GM20431 (cell line): ENCODE measurements at regions not wholly inside any gene's neighbourhood (a gene's known extent, or its start where the extent isn't known, plus 50 kb on each side); places are given as distances from the start of the nearest gene placed in this dataset.

Experiments
- in situ Hi-C: fragments of 300-500 bp; cut with MseI, MboI; formaldehyde crosslinking; loops from one replicate; pipeline ENCODE4 v1.15.0; 2020; ENCODE audit warnings: low sequenced_read_pairs; ENCODE audit not compliant: unreplicated experiment

DNA sequence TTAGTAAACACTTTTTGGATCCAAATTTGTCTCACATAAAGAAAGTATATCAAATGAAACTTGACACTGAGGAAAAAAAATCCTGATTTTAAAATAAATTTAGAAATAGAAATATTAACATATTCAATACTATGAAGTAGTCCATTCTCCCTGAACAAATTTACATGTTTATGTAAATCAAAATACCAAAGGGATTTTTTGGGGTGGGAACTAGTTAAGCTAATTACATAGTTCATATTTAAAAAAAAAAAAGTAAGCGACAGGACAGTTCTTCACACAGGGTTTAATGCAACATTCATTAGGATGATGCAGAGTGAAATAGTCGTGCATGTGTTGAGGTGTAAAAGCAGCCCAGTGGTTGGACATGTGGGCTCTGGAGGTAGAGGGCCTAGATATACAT lies 433.5 kb upstream of the B3GALT2 start:
- in situ Hi-C loops = no loop called here

- in situ Hi-C loops = no loop called here
Measured at GRCh38 chr1:193614817-193615216, 428.4 kb upstream of the B3GALT2 start.

- in situ Hi-C loops = no loop called here
Measured at GRCh38 chr1:193614275-193614674, 427.9 kb upstream of the B3GALT2 start.

DNA sequence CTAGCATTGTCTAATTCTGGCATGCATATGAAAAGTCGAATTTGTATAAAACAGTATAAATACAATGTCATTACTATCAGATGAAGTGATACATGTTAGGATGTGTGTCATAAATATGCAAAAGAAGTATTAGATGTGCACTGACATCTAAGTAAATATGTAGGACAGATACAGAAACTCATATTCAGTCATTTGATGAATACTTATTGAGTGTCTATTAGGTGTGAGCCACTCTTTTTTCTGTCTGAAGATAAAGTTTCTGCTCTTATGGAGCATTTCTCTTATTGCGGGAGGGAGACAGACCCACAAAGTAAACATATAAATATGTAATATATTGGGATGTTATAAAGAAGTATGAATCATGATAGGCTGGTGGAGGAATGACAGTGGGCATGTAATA lies 426.6 kb upstream of the B3GALT2 start:
- in situ Hi-C loops = no loop called here

GRCh38 chr1:193609592-193609991 lies 423.2 kb upstream of the B3GALT2 start:
- in situ Hi-C loops = no loop called here

GRCh38 chr1:193607787-193608186 lies 421.4 kb upstream of the B3GALT2 start:
- in situ Hi-C loops = no loop called here

GRCh38 chr1:193606035-193606434 lies 419.6 kb upstream of the B3GALT2 start:
- in situ Hi-C loops = no loop called here

GRCh38 chr1:193602705-193603104 lies 416.3 kb upstream of the B3GALT2 start:
- in situ Hi-C loops = no loop called here

GRCh38 chr1:193593147-193593885 lies 406.9 kb upstream of the B3GALT2 start:
- in situ Hi-C loops = no loop called here

DNA sequence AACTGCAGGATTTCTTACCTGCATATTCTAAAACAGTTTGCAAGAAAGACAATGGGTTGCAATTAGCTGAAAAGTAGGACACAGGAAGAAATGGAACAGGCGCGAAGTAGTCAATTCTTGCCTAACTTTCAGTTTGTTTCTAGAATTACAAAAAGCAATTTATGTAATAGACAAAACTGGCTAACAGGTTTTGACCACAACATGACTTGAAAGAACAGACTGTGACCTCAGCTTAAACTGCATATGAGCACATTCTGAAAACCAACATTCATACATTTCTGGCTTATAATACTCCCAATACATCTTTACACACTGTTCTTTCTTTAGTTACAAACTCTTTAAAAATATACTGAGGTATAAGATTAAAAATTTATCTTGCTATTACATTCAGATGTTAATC lies 405.9 kb upstream of the B3GALT2 start:
- in situ Hi-C loops = no loop called here

DNA sequence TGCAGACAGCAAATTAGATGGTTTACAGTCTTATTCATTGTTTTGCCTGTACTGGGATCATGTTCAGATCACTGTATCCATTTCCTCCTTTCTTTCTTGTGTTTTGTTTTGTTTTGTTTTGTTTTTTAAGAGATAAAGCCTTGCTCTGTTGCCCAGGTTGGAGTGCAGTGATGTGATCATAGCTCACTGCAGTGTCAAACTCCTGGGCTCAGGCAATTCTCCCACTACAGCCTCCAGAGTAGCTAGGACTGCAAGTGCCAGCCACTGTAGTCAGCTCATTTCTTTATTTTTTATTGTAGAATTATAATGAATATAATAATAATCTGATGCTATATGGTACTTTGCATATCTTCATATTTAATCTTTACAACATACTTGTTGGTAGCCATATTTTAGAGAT lies 403.7 kb upstream of the B3GALT2 start:
- in situ Hi-C loops = no loop called here

GRCh38 chr1:193589597-193590040 lies 403.2 kb upstream of the B3GALT2 start:
- in situ Hi-C loops = no loop called here

DNA sequence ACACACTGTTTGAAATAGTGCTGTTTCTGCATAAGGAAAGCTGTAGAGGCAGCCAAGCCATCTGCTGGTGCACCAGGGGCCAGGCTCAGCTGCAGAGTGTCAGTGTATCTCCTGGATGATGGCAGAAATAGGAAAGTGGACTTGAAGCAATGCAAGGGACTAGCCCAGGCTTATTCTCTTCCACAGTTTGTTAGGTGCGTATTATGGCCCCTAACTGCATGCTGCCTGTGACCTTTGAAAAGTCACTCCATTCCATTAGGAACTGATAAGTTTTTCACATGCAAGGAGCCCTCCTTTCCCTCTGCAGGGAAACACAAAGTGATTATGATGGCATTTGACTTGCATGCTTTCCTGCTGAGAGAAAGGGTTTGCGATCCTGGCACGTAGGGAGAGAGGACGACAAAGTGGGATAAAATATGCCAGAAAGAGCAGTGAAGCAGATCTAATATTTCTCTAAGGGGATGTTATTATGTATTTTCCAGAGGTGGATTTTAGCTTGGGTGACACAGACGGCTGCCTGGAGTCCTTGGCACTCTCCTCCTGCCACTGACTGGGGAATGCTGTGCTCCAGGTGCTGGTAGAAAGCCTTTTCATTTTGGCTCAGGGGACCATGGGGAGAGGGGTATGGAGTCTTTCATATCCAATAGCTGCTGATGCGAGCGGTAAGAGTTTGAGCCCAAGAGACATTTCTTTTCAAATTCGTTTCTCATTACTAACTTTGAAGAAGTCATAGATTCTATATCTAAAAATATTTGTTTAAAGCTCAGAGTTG lies 402.1 kb upstream of the B3GALT2 start:
- in situ Hi-C loops = no loop called here

- in situ Hi-C loops = no loop called here
Measured at GRCh38 chr1:193584731-193585239, 398.4 kb upstream of the B3GALT2 start.

- in situ Hi-C loops = no loop called here
Measured at GRCh38 chr1:193581341-193581740, 394.9 kb upstream of the B3GALT2 start.

- in situ Hi-C loops = no loop called here
Measured at GRCh38 chr1:193580419-193580818, 394.0 kb upstream of the B3GALT2 start.

DNA sequence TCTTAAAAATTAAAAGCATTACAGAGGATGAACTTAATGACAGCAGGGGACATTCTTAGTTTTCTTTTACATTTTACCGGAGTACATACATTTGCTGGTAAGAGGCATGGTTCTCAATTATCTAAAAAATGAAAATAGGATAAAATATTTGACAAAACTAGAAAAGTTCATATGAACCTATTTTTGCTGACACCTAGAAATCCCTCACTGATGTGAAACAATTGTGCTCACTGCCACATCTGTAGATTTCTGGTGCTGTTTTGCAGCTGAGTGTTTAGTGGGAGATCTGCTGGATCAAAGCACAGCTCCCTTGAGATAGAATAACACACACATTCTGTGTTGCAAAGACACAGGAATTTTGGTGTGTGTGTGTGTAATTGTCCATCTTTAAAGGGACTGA lies 392.9 kb upstream of the B3GALT2 start:
- in situ Hi-C loops = no loop called here

GRCh38 chr1:193574913-193575312 lies 388.5 kb upstream of the B3GALT2 start:
- in situ Hi-C loops = no loop called here

- in situ Hi-C loops = no loop called here
Measured at GRCh38 chr1:193569983-193570269, 383.5 kb upstream of the B3GALT2 start.

- in situ Hi-C loops = no loop called here
Measured at GRCh38 chr1:193569096-193569982, 382.9 kb upstream of the B3GALT2 start.

- in situ Hi-C loops = no loop called here
Measured at GRCh38 chr1:193568512-193568911, 382.1 kb upstream of the B3GALT2 start.
